ENCODE measurements at regions not wholly inside any gene's neighbourhood (a gene's known extent, or its start where the extent isn't known, plus 50 kb on each side); places are given as distances from the start of the nearest gene placed in this dataset.

GRCh38 chr14:65920996-65921395 is 508.5 kb downstream of the FUT8 start:
- no peaks in the 10 kb centered on the region for H3K27me3 Mint-ChIP-seq (ENCODE audit: unreplicated experiment)
- no peak overlapping the region for H3K27ac Mint-ChIP-seq (ENCODE audit: unreplicated experiment)
- no peaks in the 10 kb centered on the region for H3K36me3 Mint-ChIP-seq (ENCODE audit: low read depth, unreplicated experiment)
- DNase-seq (ENCODE audit: low spot score), result no peak
- H3K4me1 Mint-ChIP-seq (ENCODE audit: unreplicated experiment), result peaks cover 3% of the 10 kb centered on the region
- no peak for TF ChIP-seq CTCF (IDR thresholded peaks at IDR 0.05; ENCODE audit: unreplicated experiment)
- H3K9me3 Mint-ChIP-seq (ENCODE audit: unreplicated experiment), result no peaks in the 10 kb centered on the region
- no peak overlapping the region for H3K4me3 Mint-ChIP-seq (ENCODE audit: unreplicated experiment)

- H3K4me1 Mint-ChIP-seq (ENCODE audit: unreplicated experiment), result peaks cover 3% of the 10 kb centered on the region
- no peaks in the 10 kb centered on the region for H3K27me3 Mint-ChIP-seq (ENCODE audit: unreplicated experiment)
- no peak for DNase-seq (ENCODE audit: low spot score)
- H3K27ac Mint-ChIP-seq (ENCODE audit: unreplicated experiment), result no peak overlapping the region
- no peaks in the 10 kb centered on the region for H3K9me3 Mint-ChIP-seq (ENCODE audit: unreplicated experiment)
- no peak overlapping the region for H3K4me3 Mint-ChIP-seq (ENCODE audit: unreplicated experiment)
- TF ChIP-seq CTCF (IDR thresholded peaks at IDR 0.05; ENCODE audit: unreplicated experiment), result no peak
- H3K36me3 Mint-ChIP-seq (ENCODE audit: low read depth, unreplicated experiment), result no peaks in the 10 kb centered on the region
Measured at GRCh38 chr14:65922142-65922541, 509.6 kb downstream of the FUT8 start.

GRCh38 chr14:65926504-65926903 is 514.0 kb downstream of the FUT8 start:
- Mint-ChIP-seq H3K27me3 (ENCODE audit: unreplicated experiment) (peaks cover 1% of the 10 kb centered on the region), H3K4me3 (ENCODE audit: unreplicated experiment) (no peak overlapping the region), H3K4me1 (ENCODE audit: unreplicated experiment) (no peaks in the 10 kb centered on the region), H3K27ac (ENCODE audit: unreplicated experiment) (no peak overlapping the region), H3K9me3 (ENCODE audit: unreplicated experiment) (no peaks in the 10 kb centered on the region), H3K36me3 (ENCODE audit: low read depth, unreplicated experiment) (no peaks in the 10 kb centered on the region)
- DNase-seq (ENCODE audit: low spot score), result no peak
- no peak for TF ChIP-seq CTCF (IDR thresholded peaks at IDR 0.05; ENCODE audit: unreplicated experiment)

- DNase-seq (ENCODE audit: low spot score), result no peak
- TF ChIP-seq CTCF (IDR thresholded peaks at IDR 0.05; ENCODE audit: unreplicated experiment), result no peak
- peaks cover 1% of the 10 kb centered on the region for H3K27me3 Mint-ChIP-seq (ENCODE audit: unreplicated experiment)
- no peaks in the 10 kb centered on the region for H3K36me3 Mint-ChIP-seq (ENCODE audit: low read depth, unreplicated experiment)
- no peaks in the 10 kb centered on the region for H3K9me3 Mint-ChIP-seq (ENCODE audit: unreplicated experiment)
- H3K27ac Mint-ChIP-seq (ENCODE audit: unreplicated experiment), result no peak overlapping the region
- no peak overlapping the region for H3K4me3 Mint-ChIP-seq (ENCODE audit: unreplicated experiment)
- H3K4me1 Mint-ChIP-seq (ENCODE audit: unreplicated experiment), result no peaks in the 10 kb centered on the region
Measured at GRCh38 chr14:65926935-65927700, 514.6 kb downstream of the FUT8 start.

- Mint-ChIP-seq H3K36me3 (ENCODE audit: low read depth, unreplicated experiment) (no peaks in the 10 kb centered on the region), H3K4me1 (ENCODE audit: unreplicated experiment) (no peaks in the 10 kb centered on the region), H3K4me3 (ENCODE audit: unreplicated experiment) (no peak overlapping the region), H3K27ac (ENCODE audit: unreplicated experiment) (no peak overlapping the region), H3K27me3 (ENCODE audit: unreplicated experiment) (peaks cover 1% of the 10 kb centered on the region), H3K9me3 (ENCODE audit: unreplicated experiment) (no peaks in the 10 kb centered on the region)
- no peak for DNase-seq (ENCODE audit: low spot score)
- no peak for TF ChIP-seq CTCF (IDR thresholded peaks at IDR 0.05; ENCODE audit: unreplicated experiment)
Measured at GRCh38 chr14:65927931-65928356, 515.4 kb downstream of the FUT8 start.
